Left lung (tissue), 4 donors: ENCODE measurements at regions not wholly inside any gene's neighbourhood (a gene's known extent, or its start where the extent isn't known, plus 50 kb on each side); places are given as distances from the start of the nearest gene placed in this dataset.

Experiments
- ATAC-seq: fragments of 200-7000 bp; cut with Tn5 transposase; one replicate; pipeline ENCODE4 v1.9.1; 2020; ENCODE audit warnings: moderate library complexity
- DNase-seq, 4 donors: peaks; one replicate each; pipeline ENCODE4 v3.0.0-alpha.2; 2013 to 2020
- H3K27ac ChIP-seq, 2 donors: fragments of 200-600 bp; sonication (generic) in 1 of 2; one replicate each; pipeline versions ENCODE4 v1.5.0 to v1.8.0; 2020 to 2021
- H3K27me3 ChIP-seq, 2 donors: fragments of 200-600 bp; sonication (generic) in 1 of 2; one replicate each; pipeline versions ENCODE4 v1.5.0 to v1.8.0; 2020 to 2021
- H3K36me3 ChIP-seq, 2 donors: fragments of 200-600 bp; sonication (generic) in 1 of 2; one replicate each; pipeline versions ENCODE4 v1.5.0 to v1.8.0; 2020 to 2021
- H3K4me1 ChIP-seq, 2 donors: fragments of 200-600 bp; one replicate each; pipeline ENCODE4 v1.8.0; 2021
- H3K4me3 ChIP-seq, 2 donors: fragments of 200-600 bp; sonication (generic) in 1 of 2; one replicate each; pipeline versions ENCODE4 v1.5.0 to v1.8.0; 2020 to 2021; ENCODE audit warnings: mild to moderate bottlenecking in 1 of 2
- H3K9me3 ChIP-seq, 2 donors: fragments of 200-600 bp; sonication (generic) in 1 of 2; one replicate each; pipeline versions ENCODE4 v1.5.0 to v1.8.0; 2020 to 2021
- CTCF ChIP-seq, 2 donors: fragments of 200-600 bp; sonication (generic) in 1 of 2; IDR thresholded peaks; one replicate each; pipeline versions ENCODE4 v1.5.0 to v1.8.0; 2021; ENCODE audit warnings: antibody characterized with exemption in 2 of 2
- intact Hi-C, 2 donors: fragments of 100-400 bp; cut with DNase I; formaldehyde crosslinking; loops; one replicate each; pipeline versions ENCODE4 v1.11.2 to v1.14.2; 2022
- donor health status: DM: no; HTN: yes; CAD: no.
- donor health status: DM: no; HTN: no; CAD: no.

GRCh38 chr16:49057391-49057790 lies 224.2 kb downstream of the CBLN1 start:
- intact Hi-C loops = no loop called here
- no peak for ATAC-seq
- Histone ChIP-seq H3K4me1 (no peaks in the 10 kb centered on the region), H3K9me3 (no peaks in the 10 kb centered on the region), H3K27ac (no peak overlapping the region), H3K36me3 (no peaks in the 10 kb centered on the region), H3K27me3 (peaks cover 0 to under 1% of the 10 kb centered on the region in 2 donors), H3K4me3 (no peak overlapping the region)
- no peak for TF ChIP-seq CTCF (IDR thresholded peaks at IDR 0.05)
- no peak for DNase-seq

GRCh38 chr16:49056546-49056945 lies 225.1 kb downstream of the CBLN1 start:
- no peak for TF ChIP-seq CTCF (IDR thresholded peaks at IDR 0.05)
- Histone ChIP-seq H3K36me3 (no peaks in the 10 kb centered on the region), H3K4me1 (no peaks in the 10 kb centered on the region), H3K4me3 (no peak overlapping the region), H3K27me3 (no peaks in the 10 kb centered on the region), H3K27ac (no peak overlapping the region), H3K9me3 (no peaks in the 10 kb centered on the region)
- intact Hi-C loops = no loop called here
- no peak for ATAC-seq
- DNase-seq = no peak

GRCh38 chr16:49055824-49056545 lies 225.7 kb downstream of the CBLN1 start:
- Histone ChIP-seq H3K27ac (no peak overlapping the region), H3K36me3 (no peaks in the 10 kb centered on the region), H3K4me1 (no peaks in the 10 kb centered on the region), H3K9me3 (no peaks in the 10 kb centered on the region), H3K27me3 (no peaks in the 10 kb centered on the region), H3K4me3 (no peak overlapping the region)
- no peak for TF ChIP-seq CTCF (IDR thresholded peaks at IDR 0.05)
- no peak for ATAC-seq
- intact Hi-C loops = no loop called here
- no peak for DNase-seq

- no peaks in the 10 kb centered on the region for H3K36me3 ChIP-seq
- intact Hi-C loops = no loop called here
- no peak for DNase-seq
- no peak for ATAC-seq
- H3K27me3 ChIP-seq = no peaks in the 10 kb centered on the region
- H3K4me1 ChIP-seq = no peaks in the 10 kb centered on the region
- no peak for TF ChIP-seq CTCF (IDR thresholded peaks at IDR 0.05)
- no peaks in the 10 kb centered on the region for H3K9me3 ChIP-seq
- H3K27ac ChIP-seq = no peak overlapping the region
- H3K4me3 ChIP-seq = no peak overlapping the region
These were observed 226.3 kb downstream of the CBLN1 start for GRCh38 chr16:49055291-49055690.

- H3K27ac ChIP-seq = no peak overlapping the region
- TF ChIP-seq CTCF (IDR thresholded peaks at IDR 0.05) = no peak
- H3K4me3 ChIP-seq = no peak overlapping the region
- no peaks in the 10 kb centered on the region for H3K36me3 ChIP-seq
- H3K27me3 ChIP-seq = no peaks in the 10 kb centered on the region
- no peak for ATAC-seq
- H3K4me1 ChIP-seq = no peaks in the 10 kb centered on the region
- DNase-seq = no peak
- intact Hi-C loops = no loop called here
- no peaks in the 10 kb centered on the region for H3K9me3 ChIP-seq
These were observed 227.0 kb downstream of the CBLN1 start for GRCh38 chr16:49054606-49055005.
